HL-60 (cell line): ENCODE measurements at regions not wholly inside any gene's neighbourhood (a gene's known extent, or its start where the extent isn't known, plus 50 kb on each side); places are given as distances from the start of the nearest gene placed in this dataset.

Experiments
- SPI1 ChIP-seq: IDR thresholded peaks from 2 replicates; pipeline ENCODE4 v1.6.1; 2012; ENCODE audit warnings: low read depth, mild to moderate bottlenecking, borderline replicate concordance
- TF ChIP-seq, protein P1 (sequence below): IDR thresholded peaks from one replicate; pipeline ENCODE4 v1.5.1; 2011; ENCODE audit warnings: low read length, control low read depth, inconsistent platforms; ENCODE audit not compliant: insufficient read depth
- TF ChIP-seq, protein P2 (sequence below): IDR thresholded peaks from 2 replicates; pipeline ENCODE4 v1.6.1; 2012; ENCODE audit warnings: low read depth; ENCODE audit not compliant: insufficient replicate concordance

DNA sequence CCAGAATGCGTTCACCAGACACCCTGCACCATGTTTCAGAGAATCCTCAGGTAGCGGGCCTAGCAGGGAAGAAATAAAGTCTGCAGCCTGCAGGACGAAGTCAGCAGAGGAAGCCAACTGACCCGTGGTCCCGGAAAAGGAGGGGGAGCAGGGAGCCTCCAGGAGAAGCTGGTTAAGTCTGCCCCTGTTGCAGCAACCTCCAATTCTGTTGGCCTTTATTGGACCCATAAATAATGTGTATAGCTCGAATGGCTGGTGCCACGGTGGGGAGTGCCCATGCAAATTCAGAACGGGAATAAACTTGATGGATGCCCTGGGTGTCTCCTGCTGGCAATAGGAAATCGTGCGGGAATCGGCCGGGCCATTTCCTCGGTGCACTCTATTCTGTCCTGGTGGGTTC lies 254.1 kb downstream of the AJAP1 start:
- TF ChIP-seq, protein P1, sequence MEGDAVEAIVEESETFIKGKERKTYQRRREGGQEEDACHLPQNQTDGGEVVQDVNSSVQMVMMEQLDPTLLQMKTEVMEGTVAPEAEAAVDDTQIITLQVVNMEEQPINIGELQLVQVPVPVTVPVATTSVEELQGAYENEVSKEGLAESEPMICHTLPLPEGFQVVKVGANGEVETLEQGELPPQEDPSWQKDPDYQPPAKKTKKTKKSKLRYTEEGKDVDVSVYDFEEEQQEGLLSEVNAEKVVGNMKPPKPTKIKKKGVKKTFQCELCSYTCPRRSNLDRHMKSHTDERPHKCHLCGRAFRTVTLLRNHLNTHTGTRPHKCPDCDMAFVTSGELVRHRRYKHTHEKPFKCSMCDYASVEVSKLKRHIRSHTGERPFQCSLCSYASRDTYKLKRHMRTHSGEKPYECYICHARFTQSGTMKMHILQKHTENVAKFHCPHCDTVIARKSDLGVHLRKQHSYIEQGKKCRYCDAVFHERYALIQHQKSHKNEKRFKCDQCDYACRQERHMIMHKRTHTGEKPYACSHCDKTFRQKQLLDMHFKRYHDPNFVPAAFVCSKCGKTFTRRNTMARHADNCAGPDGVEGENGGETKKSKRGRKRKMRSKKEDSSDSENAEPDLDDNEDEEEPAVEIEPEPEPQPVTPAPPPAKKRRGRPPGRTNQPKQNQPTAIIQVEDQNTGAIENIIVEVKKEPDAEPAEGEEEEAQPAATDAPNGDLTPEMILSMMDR = no peak
- TF ChIP-seq, protein P2, sequence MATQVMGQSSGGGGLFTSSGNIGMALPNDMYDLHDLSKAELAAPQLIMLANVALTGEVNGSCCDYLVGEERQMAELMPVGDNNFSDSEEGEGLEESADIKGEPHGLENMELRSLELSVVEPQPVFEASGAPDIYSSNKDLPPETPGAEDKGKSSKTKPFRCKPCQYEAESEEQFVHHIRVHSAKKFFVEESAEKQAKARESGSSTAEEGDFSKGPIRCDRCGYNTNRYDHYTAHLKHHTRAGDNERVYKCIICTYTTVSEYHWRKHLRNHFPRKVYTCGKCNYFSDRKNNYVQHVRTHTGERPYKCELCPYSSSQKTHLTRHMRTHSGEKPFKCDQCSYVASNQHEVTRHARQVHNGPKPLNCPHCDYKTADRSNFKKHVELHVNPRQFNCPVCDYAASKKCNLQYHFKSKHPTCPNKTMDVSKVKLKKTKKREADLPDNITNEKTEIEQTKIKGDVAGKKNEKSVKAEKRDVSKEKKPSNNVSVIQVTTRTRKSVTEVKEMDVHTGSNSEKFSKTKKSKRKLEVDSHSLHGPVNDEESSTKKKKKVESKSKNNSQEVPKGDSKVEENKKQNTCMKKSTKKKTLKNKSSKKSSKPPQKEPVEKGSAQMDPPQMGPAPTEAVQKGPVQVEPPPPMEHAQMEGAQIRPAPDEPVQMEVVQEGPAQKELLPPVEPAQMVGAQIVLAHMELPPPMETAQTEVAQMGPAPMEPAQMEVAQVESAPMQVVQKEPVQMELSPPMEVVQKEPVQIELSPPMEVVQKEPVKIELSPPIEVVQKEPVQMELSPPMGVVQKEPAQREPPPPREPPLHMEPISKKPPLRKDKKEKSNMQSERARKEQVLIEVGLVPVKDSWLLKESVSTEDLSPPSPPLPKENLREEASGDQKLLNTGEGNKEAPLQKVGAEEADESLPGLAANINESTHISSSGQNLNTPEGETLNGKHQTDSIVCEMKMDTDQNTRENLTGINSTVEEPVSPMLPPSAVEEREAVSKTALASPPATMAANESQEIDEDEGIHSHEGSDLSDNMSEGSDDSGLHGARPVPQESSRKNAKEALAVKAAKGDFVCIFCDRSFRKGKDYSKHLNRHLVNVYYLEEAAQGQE = no peak
- TF ChIP-seq SPI1 = no peak
